ENCODE measurements at regions not wholly inside any gene's neighbourhood (a gene's known extent, or its start where the extent isn't known, plus 50 kb on each side); places are given as distances from the start of the nearest gene placed in this dataset.

DNA sequence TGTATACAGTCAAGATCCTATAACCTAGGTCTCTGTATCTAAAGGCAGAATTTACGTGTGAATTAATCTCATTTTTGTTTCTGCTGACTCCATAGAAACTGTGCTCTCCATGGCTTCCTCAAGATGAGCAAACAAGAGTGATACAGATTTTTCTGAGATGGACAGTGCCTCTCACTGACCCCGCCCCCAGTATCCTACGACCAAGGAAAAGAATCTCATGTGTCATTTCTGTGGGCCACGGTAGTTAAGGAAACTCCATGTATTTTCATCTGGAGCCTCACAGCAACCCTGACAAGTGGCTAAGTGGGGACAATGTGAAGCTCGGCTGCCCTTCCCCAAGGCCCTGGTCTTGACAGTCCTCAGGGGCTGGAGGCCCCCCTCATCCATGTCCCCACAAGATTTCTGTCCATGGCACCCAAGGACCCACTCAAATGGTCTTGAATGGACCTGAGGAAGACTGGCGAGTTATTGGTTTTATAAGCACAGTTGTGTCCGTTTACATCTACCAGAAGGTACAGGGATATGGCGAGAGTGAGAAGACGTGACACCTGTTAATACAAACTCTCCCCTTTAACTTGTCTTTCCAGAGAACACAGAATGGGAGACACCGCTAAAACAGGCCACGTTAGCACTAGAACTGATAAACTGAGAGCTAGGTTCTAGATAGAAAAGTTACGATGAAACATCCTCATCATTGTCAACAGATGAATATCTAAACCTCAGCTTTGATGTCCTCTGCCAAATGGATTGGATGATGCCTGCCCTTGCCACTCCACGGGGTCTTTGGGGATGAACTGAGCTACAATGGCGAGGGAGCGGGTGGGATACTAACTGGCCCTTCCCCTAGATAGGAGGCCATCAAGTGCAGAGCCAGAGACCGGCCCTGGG lies 108.4 kb upstream of the EGLN3 start:
- TF ChIP-seq CTCF (optimal IDR thresholded peaks at IDR 0.05 in 1 of 3, IDR thresholded peaks at IDR 0.05 in 1 of 3, conservative IDR thresholded peaks at IDR 0.05 in 1 of 3; ENCODE audit: extremely low read depth in 1 of 3, insufficient read depth in 2 of 3, low read length in 3 of 3) (no peak), EZH2 (IDR thresholded peaks at IDR 0.05; ENCODE audit: low read length) (no peak)

Data from keratinocyte (primary cell).